ENCODE measurements at regions not wholly inside any gene's neighbourhood (a gene's known extent, or its start where the extent isn't known, plus 50 kb on each side); places are given as distances from the start of the nearest gene placed in this dataset.

DNA sequence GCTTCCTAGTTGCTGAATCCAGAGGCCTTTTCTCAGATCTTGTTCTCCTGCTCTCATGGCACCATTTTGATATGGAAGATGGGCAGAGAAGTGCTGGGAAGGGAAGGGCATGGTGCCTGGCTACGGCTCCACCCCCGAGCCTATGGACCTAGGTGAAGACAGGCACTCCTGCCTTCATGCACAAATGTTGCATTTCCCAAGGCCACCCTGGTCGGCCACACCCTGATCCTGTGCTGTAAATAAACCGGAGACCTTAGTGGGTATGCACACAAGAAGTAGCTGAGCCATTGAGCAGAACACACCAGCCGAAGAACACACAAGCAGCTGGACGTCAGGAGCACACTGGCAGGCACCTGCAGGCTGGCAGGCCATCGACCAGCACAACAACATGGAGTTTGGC lies 261.6 kb downstream of the SHQ1 start:
- DNase-seq: no peak

DNA sequence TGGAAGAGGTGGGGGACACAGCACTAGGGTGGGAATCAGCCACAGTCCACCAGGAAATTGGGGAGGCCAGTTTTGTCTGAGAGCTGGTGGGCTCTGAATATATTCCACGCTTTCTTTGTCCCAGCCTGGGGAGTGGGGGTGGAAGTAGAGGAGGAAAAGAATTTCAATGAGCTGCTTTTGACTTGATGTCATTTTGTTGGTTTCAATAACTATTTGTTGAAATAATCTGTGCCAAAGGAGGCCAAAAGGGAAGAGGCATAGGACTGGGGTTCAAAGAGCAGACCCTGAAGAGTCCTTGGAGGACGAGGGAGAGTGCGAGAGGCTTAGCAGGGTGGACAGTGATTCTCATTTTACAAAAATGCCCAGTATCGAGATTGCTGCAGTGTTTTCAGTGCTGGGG lies 262.3 kb downstream of the SHQ1 start:
- no peak for DNase-seq

GRCh38 chr3:72584262-72584661 lies 264.0 kb downstream of the SHQ1 start:
- no peak for DNase-seq

GRCh38 chr3:72582963-72583362 lies 265.3 kb downstream of the SHQ1 start:
- DNase-seq: no peak

GRCh38 chr3:72582211-72582878 lies 265.9 kb downstream of the SHQ1 start:
- no peak for DNase-seq

DNA sequence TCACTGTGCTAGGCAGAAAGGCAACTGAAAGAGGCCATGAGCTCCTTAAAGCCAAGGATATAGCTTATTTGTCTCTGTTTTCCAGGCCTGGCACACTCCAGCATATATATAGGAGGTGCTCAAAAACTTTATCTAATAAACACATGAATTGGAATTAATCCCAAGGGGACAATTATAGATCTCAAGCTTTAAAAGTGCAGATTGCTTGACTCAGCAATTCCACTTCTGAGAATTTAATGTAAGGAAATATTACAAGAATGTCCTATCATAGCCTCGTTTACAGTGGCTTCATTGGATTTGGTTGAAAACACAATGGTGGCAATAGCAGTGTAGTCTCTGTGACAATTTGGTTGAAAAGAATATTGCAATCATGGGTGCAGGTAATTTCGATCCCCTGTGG lies 267.3 kb downstream of the SHQ1 start:
- DNase-seq: no peak

DNA sequence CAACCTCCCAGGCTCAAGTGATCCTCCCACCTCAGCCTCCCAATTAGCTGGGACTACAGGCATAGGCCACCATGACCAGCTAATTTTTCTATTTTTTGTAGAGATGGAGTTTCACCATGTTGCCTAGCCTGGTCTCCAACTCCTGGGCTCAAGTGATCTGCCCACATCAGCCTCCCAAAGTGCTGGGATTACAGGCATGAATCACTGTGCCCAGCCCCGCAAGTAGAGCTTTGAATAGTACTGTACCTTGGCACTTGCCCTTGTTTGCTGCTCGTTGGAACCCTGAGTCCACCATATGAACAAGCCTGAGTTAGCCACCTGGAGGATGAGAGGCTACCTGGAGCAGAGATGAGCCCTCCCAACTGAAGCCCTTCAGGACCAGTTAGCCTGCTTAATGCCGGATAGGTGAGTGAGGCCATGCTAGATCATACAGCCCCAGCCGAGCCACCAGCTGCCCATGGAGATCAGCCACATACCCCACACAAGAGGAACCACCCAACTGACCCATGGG lies 267.9 kb downstream of the SHQ1 start:
- DNase-seq: no peak

DNA sequence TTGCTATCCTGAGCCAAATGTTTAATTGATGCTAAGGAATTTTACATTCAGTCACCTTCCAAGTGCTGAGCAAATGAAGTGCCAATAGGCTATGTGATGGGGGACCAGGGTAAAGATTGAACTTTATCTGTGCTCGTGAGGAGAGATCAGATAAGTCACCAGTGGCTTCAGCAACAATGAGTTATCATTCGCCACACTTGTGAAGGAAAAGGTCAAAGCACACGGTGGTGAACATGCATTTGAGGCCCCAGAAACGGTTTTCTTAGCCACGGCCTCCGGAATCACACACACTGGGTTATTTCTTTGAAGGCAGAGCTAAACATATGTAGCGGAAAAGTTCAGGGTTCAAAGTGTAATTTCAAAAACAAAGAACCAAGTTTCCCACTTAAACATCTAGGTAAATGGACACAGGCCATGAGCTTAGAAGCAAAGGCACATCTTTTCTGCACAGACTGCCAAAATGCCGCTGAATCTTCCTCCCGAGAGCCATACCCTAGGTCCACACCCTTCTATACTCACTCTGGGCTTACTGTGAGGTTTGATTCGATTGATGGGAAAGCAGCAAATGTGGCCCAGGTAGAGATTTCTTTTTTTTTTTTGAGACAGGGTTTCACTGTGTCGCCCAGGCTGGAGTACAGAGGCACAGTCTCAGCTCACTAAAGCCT lies 268.5 kb downstream of the SHQ1 start:
- DNase-seq: no peak

DNA sequence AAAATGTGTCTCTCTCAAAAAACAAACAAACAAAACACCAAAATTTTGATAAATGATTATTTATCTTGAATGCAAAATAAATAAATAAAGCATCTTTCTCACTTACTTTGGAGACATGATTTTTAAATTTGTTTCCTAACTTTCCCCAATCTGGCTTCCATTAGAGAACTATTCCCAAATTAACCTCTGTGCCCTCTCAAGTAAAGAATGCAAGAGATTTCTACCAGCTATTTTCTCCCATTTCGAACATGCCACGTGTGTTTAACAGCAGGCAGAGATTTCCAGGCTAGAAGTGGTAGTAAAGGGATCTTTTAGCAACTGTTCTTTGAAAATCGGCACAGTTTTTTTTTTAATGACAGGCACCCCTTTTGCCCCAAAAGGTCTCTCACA lies 269.1 kb downstream of the SHQ1 start:
- DNase-seq: no peak

- no peak for DNase-seq
Observed at GRCh38 chr3:72577190-72577589, 271.1 kb downstream of the SHQ1 start.

DNA sequence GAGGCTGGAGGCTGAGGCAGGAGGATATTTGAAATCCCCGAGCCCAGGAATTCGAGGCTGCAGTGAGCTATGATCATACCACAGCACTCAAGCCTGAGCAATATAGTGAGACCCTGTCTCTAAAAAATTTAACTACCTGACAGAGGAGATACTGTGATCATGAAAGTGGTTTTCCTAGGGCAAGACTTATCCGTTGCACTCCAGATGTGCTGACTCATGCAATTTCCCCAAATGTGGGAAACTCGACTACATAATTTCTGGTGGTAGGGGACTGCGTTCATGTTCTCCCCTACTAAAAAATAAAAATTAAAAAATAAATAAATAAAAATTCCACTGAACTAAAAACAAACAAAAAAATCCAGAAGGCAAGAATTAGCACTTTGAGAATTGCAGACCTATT lies 271.7 kb downstream of the SHQ1 start:
- DNase-seq: no peak

- no peak for DNase-seq
Observed at GRCh38 chr3:72574144-72574543, 274.1 kb downstream of the SHQ1 start.

DNA sequence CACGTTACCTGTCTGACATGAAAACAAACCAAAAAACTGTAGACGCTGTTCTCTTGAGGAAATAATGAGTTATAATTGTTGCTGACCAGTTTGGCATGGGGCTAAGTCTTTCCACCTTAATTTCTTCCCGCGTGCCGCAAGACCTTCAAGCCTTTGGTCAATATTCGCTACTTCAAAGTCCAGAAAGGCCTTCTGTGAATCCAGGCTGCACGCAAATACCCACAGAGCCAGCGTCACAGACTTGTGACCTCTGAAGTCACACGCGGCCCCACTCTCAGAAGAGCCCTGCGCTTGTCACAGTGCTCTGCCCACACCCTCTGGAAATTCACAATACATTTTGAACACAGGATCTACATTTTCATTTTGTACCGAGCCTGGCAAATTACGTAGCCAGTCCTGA lies 275.2 kb downstream of the SHQ1 start:
- DNase-seq: no peak

DNA sequence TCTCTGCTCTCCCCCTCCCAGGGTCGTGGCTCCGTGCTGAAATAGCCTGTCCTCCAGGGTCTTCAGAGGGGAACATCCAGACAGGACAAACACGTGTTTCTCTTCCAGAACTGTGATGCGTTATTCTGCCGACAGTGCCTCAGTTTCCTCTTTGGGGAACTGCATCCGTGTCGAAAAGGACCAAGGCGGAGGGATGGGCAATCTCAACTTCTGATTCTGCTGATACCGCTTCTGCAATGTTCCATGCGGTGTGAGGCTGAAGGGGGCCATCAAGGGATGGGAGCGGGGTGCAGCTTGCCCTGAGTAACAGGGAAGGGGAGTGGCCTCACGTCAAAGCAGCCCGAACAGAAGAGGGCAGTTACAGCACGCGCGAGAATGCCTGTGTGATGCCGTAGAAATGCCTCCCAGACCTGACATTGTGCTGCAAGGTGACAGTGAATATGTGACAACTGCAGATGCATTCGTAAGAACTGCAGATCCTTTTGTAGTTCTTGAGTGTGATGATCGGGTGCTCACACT lies 275.7 kb downstream of the SHQ1 start:
- DNase-seq: no peak

- no peak for DNase-seq
Observed at GRCh38 chr3:72571638-72572114, 276.6 kb downstream of the SHQ1 start.

- DNase-seq: no peak
Observed at GRCh38 chr3:72571052-72571451, 277.2 kb downstream of the SHQ1 start.

GRCh38 chr3:72569754-72570440 lies 278.3 kb downstream of the SHQ1 start:
- no peak for DNase-seq

DNA sequence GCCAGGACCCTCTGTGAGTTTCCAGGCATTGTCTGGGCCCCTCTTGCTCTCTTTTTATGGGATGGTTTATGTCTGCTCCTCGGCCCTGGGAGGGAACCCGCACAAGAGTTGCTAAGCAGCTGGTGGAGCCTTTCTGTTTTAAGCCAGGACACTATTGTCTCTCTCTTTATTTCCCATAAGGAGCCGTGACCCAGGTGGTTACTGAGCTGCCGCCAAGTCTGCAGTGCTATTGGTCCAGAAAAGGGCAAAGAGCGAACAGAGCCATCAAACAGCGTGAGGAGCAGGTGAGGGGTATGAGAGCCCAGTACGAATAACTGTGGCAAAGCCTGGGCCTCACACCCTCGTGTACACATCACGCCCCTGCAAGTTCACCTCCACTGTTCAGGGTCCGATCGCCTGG lies 280.2 kb downstream of the SHQ1 start:
- DNase-seq: no peak

GRCh38 chr3:72567474-72567873 lies 280.8 kb downstream of the SHQ1 start:
- DNase-seq: no peak

DNA sequence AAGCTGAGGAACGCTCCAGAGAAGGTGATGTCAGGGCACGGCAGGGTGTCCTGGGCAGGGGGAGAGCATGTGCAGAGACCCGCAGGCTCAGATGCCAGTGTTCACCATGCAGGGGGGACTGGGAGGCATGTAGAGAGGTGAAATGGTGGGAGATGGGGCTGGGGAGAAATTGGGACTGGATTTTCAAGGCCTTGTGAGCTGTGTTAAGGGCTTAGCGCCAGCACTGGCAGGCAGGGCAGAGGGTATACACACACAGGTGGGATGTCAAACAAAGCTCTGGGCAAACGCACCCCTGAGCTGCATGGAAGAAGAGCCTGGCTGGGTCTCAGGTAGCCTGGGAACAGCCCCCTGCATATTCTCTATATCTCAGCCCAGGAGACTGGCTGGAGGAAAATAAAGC lies 282.7 kb downstream of the SHQ1 start:
- no peak for DNase-seq

DNA sequence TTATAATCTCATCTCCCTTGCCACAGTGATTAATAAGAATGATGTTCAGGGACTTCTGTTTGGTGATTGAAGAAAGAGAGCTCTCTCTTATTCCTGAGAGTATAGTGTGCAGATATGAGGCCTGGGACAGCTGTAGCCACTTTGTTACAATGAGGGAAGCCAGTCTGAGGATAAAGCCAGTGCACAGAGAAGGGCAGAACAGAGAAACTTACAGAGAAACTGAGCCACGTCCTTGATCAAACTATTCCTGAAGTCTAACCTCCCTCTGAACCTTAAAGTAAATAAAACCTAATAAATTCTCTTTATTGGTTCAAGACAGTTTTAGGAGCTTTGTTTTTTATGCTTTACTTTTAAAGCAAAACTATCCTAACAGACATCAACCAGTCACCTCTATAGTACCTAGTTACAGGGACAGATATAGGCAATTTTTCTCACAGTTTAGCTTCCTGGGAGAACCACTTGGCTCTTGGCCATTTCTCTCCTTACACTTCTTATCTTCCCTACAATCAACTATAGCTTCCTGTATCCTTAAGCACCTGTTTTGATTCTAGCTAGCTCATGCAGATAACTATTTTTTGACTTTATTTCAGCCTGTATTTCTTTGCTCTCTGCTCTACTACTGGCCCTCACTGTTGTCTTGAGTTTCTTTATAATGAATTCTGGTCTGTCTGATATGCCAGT lies 284.4 kb downstream of the SHQ1 start:
- DNase-seq: no peak

- no peak for DNase-seq
Observed at GRCh38 chr3:72560846-72561675, 287.2 kb downstream of the SHQ1 start.

Measured in NCI-H1105 (cell line).